ENCODE measurements at regions not wholly inside any gene's neighbourhood (a gene's known extent, or its start where the extent isn't known, plus 50 kb on each side); places are given as distances from the start of the nearest gene placed in this dataset.

DNA sequence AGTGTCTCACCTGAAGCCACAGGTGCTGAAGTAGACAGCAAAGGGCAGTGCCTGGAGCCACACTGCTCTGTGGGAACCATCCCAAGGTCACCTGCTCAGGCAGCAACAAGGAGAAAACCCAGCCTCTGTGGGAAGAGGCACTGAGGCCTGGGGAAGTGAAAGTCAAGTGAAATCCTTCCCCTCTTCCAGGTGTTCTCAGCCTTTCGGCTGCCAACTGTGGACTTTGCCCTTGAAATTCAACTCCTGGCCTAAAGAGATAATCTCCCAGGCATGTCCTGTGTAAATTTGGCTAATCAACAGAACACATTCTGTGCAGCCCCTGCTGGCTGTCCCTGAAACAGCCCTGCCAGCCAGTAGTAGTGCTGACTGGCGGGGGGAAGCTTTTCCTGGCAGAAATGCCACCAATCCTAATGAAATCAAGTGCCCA lies 112.1 kb downstream of the RPL27A start:
- 87% methylated on average over 2 of the region's 2 CpGs for WGBS
- Histone ChIP-seq H3K27ac (ENCODE audit: low read depth) (no peak overlapping the region), H3K4me3 (ENCODE audit: low read depth, low read length) (no peak overlapping the region), H3K4me1 (ENCODE audit: insufficient read depth) (peaks cover 2% of the 10 kb centered on the region), H3K36me3 (ENCODE audit: insufficient read depth) (no peaks in the 10 kb centered on the region)
- no peak for DNase-seq (ENCODE audit: extremely low spot score)

DNA sequence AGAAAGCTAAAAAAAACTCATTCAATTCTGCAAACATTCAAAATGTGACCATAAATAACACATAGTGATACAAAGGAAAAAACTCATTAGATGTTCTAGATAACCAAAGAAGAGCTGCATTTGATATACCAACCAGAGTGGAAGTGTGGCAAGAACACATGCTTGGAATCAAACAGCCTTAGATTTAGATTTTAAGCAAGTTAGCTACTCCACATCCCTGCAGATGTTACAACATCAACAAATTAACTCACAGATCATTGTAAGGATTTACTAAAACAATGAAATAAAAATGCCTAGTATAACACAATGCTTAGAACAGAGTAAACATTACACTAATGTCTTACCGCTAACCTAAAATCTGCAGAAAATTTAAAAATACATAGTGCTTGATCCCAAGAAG lies 114.0 kb upstream of the AKIP1 start:
- H3K4me3 ChIP-seq (ENCODE audit: low read depth, low read length): no peak overlapping the region
- H3K27ac ChIP-seq (ENCODE audit: low read depth): no peak overlapping the region
- no peaks in the 10 kb centered on the region for H3K4me1 ChIP-seq (ENCODE audit: insufficient read depth)
- 35% methylated on average over 1 of the region's 1 CpG for WGBS
- no peaks in the 10 kb centered on the region for H3K36me3 ChIP-seq (ENCODE audit: insufficient read depth)
- DNase-seq (ENCODE audit: extremely low spot score): no peak

DNA sequence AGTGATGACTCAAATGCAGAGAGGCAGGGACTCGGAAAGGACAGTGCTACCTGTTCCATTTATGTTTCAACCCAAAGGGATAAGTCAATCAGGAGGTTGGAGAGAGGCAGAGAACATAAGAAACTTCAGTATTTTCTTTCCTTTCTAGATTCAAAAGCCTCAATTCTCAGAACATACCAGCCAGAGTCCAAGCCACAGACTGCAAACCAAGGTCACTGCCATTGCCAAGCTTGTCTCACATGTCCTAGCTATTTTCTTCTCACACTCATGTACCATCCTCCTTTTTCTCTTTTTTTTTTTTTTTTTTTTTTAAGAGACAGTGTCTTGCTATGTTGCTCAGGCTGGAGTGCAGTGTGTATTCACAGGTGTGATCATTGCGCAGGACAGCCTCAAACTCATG lies 111.7 kb upstream of the AKIP1 start:
- WGBS: 95% methylated on average over 2 of the region's 2 CpGs
- DNase-seq (ENCODE audit: extremely low spot score): no peak
- Histone ChIP-seq H3K4me1 (ENCODE audit: insufficient read depth) (no peaks in the 10 kb centered on the region), H3K27ac (ENCODE audit: low read depth) (no peak overlapping the region), H3K36me3 (ENCODE audit: insufficient read depth) (no peaks in the 10 kb centered on the region), H3K4me3 (ENCODE audit: low read depth, low read length) (no peak overlapping the region)

DNA sequence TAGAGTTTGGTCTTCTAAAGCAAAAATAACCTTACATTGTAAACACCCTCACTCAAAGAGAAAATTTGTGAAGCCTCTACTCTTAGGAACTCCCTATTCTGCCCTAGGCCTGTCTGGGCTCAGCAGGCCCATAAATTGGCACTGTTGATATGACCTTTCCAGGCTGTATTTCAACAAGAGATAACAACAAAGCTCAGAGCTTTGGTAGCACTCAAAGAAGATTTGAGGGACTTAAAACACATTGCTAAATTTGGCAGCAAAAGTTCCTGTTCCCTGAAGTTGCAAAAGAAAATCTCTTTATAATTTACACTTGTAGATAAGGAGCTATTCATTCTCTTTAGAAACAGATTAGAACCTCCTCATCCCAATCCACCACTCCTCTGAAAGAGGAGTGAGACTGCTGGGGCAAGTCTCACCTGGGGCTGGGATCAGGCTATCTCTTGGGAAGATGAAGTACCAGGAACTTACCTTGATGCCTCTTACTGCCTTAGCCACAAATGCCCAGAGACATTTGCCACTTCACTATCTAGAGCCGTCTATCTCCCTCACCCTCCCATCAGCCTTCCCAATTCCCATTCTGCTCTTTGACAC lies 110.4 kb upstream of the AKIP1 start:
- no peak for DNase-seq (ENCODE audit: extremely low spot score)
- Histone ChIP-seq H3K4me3 (ENCODE audit: low read depth, low read length) (no peak overlapping the region), H3K36me3 (ENCODE audit: insufficient read depth) (no peaks in the 10 kb centered on the region), H3K27ac (ENCODE audit: low read depth) (peak overlapping the region; percentile 42), H3K4me1 (ENCODE audit: insufficient read depth) (no peaks in the 10 kb centered on the region)
- WGBS: 18% methylated on average over 1 of the region's 1 CpG

DNA sequence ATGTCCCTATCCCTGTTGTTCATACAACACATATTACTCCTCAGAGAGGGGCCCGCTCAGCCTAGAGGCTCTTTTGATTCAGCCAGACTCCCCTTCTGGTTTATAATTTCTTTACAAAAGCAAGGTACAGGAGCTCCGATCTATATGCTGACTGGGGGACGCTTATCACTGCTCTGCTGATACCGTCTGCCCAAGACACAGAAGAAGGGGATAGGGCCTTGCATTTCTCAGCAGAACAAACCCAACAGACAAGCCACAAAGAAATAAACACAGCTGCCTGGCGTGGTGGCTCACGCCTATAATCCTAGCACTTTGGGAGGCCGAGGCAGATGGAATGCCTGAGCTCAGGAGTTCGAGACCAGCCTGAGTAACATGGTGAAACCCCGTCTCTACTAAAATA lies 109.9 kb upstream of the AKIP1 start:
- Histone ChIP-seq H3K27ac (ENCODE audit: low read depth) (peak overlapping the region; percentile 42), H3K4me3 (ENCODE audit: low read depth, low read length) (no peak overlapping the region), H3K36me3 (ENCODE audit: insufficient read depth) (no peaks in the 10 kb centered on the region), H3K4me1 (ENCODE audit: insufficient read depth) (no peaks in the 10 kb centered on the region)
- WGBS: 76% methylated on average over 9 of the region's 9 CpGs
- no peak for DNase-seq (ENCODE audit: extremely low spot score)

DNA sequence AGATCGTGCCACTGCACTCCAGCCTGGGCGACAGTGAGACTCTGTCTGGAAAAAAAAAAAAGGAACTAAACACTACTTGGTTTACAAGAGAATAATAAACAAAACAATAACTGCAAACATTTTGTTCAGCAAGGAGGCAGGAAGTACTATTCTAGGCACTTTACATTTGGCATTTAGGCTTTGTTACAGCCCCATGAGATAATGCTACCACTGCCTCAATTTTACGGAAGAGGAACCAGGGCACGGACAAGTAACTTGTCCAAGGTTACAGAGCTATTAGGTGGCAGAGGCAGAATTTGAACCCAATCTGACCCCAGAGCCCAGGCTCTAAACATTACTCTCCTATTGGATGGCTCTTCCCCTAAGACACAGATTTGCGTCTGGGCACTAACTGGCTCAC lies 108.7 kb upstream of the AKIP1 start:
- Histone ChIP-seq H3K27ac (ENCODE audit: low read depth) (no peak overlapping the region), H3K4me1 (ENCODE audit: insufficient read depth) (no peaks in the 10 kb centered on the region)

DNA sequence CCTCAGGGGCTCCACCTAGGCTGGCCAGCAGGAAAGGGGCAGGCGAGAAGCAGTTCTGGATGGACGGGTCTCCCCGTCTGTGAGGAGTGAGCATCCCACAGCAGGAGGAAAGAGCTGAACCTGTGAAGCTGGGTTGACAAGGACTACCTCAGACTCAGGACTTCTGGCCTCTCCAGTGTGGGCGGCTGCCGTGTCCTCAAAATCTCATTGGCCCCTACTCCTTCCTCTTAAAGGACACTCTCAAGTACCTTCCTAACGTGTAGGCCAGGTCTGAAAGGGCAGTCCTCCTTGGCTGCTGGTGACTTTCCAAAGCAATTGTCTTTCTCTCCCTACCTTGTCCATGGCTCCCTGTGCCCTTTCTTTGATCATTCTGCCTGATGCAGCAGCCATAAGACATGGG lies 107.0 kb upstream of the AKIP1 start:
- Histone ChIP-seq H3K4me3 (ENCODE audit: low read depth, low read length) (no peak overlapping the region), H3K4me1 (ENCODE audit: insufficient read depth) (no peaks in the 10 kb centered on the region), H3K27ac (ENCODE audit: low read depth) (no peak overlapping the region), H3K36me3 (ENCODE audit: insufficient read depth) (no peaks in the 10 kb centered on the region)
- no peak for DNase-seq (ENCODE audit: extremely low spot score)
- 95% methylated on average over 6 of the region's 6 CpGs for WGBS

More for the DNA sequence above, 108.7 kb upstream of the AKIP1 start:
- Histone ChIP-seq H3K36me3 (ENCODE audit: insufficient read depth) (no peaks in the 10 kb centered on the region), H3K4me3 (ENCODE audit: low read depth, low read length) (no peak overlapping the region)
- WGBS: 79% methylated on average over 5 of the region's 5 CpGs
- DNase-seq (ENCODE audit: extremely low spot score): no peak

DNA sequence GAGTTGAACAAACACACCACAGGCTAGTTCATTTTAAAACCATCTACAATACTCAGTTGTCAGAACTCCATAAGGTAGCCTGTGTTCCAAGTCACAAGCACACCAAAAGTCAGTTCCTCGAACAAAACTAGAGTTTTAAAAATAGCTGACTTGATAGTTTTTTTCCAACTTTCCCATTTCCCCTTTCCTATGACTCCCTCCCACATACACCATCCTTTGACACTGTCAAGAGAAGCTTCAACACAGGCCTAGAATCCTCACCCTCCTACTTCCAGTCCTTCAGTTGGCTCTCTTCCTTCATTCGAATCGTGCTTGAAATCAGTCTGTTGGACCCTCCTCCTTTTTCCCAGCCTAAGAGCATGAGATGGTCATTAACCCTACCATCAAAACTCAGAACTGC lies 105.7 kb upstream of the AKIP1 start:
- 40% methylated on average over 3 of the region's 3 CpGs for WGBS
- DNase-seq (ENCODE audit: extremely low spot score): no peak
- Histone ChIP-seq H3K27ac (ENCODE audit: low read depth) (no peak overlapping the region), H3K4me1 (ENCODE audit: insufficient read depth) (no peaks in the 10 kb centered on the region), H3K4me3 (ENCODE audit: low read depth, low read length) (no peak overlapping the region), H3K36me3 (ENCODE audit: insufficient read depth) (no peaks in the 10 kb centered on the region)

DNA sequence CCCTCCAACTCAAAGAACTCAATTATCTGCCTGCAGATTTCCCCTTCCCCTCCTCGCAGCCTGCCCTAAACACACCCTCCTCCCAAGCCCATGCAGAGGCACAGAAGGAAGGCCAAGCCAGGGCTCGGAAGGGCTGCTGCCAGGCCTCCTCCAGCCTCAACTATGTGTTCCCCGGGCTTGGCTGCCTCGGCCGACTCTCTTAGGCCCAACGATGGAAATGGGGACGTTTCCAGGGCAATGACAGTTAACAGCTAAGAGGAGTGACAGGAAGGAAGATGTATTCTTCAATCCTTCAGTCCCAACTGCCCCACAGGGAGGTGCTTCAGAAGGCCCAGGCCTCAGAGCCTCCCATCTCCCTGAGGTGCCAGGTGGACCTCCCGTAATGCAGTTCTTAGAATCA lies 104.0 kb upstream of the AKIP1 start:
- Histone ChIP-seq H3K36me3 (ENCODE audit: insufficient read depth) (no peaks in the 10 kb centered on the region), H3K4me3 (ENCODE audit: low read depth, low read length) (no peak overlapping the region), H3K27ac (ENCODE audit: low read depth) (no peak overlapping the region), H3K4me1 (ENCODE audit: insufficient read depth) (no peaks in the 10 kb centered on the region)
- WGBS: 59% methylated on average over 8 of the region's 8 CpGs
- no peak for DNase-seq (ENCODE audit: extremely low spot score)

DNA sequence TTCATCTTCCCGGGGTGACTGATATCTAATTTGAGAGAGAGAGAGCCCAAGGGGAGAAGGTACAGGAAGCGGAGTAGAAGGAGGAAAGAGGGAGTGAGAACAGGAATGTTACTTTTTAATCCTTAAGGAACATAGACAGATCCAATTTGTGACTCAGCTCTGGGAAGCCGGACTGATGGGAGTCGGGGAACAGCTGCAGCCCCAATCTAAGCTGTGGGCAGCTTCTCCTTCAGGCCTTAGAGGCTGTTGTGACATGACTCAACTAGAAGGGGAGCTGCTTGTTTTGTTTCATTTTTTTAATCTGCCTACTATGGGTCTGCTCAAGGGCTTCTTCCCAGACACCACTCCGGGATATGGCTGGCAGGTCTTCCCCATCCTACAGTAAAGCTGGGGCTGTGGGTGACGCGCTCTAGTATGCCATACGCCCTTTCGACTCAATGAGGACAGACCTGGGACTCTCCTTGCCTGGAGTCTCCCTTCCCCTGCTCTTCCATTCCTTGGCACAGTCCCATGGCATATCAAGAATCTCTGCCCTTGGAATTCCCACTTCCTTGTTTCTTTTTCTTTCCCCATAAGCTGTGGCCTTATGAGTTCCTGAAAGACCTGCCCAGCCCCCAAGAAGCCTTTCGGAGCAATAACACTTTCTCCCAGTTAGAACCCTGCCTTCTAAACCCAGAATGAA lies 103.3 kb upstream of the AKIP1 start:
- Histone ChIP-seq H3K27ac (ENCODE audit: low read depth) (peak overlapping the region; percentile 28), H3K4me1 (ENCODE audit: insufficient read depth) (no peaks in the 10 kb centered on the region), H3K4me3 (ENCODE audit: low read depth, low read length) (no peak overlapping the region), H3K36me3 (ENCODE audit: insufficient read depth) (no peaks in the 10 kb centered on the region)
- WGBS: 60% methylated on average over 10 of the region's 10 CpGs
- no peak for DNase-seq (ENCODE audit: extremely low spot score)

DNA sequence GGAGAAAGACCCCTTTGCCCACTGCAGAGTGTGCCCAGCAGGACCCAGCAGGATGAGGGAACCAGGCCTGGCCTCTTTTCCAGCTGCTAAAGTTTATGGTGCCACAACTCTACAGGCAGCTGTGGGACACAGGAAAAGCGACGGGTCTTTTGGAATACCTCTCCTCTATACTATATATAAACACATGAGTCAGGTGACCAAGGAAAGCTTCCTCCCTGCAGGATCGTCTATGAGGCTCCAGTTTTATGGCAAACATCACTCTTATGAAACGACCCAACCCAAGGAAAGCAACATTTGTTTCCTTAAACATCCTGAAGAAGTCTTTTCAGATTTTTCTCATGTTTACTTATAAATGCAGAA lies 102.8 kb upstream of the AKIP1 start:
- Histone ChIP-seq H3K36me3 (ENCODE audit: insufficient read depth) (no peaks in the 10 kb centered on the region), H3K4me3 (ENCODE audit: low read depth, low read length) (no peak overlapping the region), H3K4me1 (ENCODE audit: insufficient read depth) (no peaks in the 10 kb centered on the region), H3K27ac (ENCODE audit: low read depth) (peak overlapping the region; percentile 28)
- 23% methylated on average over 4 of the region's 4 CpGs for WGBS
- no peak for DNase-seq (ENCODE audit: extremely low spot score)

DNA sequence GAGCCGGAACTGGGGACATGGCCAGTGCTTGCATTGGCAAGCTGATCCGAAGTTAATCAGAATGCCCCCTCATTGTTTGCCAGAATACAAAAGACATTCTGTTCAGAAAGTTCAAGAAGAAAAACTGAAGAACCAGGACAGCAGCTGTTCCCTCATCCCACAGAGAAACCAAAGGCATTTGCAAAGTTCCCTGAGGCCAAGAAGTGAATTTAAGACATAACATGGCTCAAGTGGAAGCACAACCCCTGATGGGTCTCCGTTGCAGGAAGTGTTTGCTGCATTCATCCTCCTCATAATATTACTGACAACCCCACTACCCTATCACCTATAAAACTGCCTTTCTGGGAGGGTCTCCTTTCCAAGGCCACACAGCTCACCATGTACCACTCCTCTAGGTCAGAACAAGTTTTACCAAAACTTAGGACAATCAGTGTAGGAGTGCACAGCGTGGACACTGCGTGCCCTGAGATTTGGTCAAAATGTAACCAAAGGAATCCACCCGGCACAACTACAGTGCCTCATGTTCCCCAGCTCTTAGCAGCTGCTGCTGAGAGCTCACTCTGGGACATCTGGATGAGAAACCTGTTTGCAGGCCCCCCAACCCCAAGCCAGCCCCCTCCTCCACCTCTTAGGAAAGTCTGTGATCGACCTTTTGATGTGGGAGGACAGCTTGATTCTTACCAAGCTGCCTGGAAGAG lies 101.6 kb upstream of the AKIP1 start:
- H3K4me1 ChIP-seq (ENCODE audit: insufficient read depth): no peaks in the 10 kb centered on the region
- H3K27ac ChIP-seq (ENCODE audit: low read depth): peak overlapping the region; percentile 49
- no peaks in the 10 kb centered on the region for H3K36me3 ChIP-seq (ENCODE audit: insufficient read depth)
- WGBS: 25% methylated on average over 7 of the region's 7 CpGs
- DNase-seq (ENCODE audit: extremely low spot score): no peak
- peak overlapping the region; percentile 44 for H3K4me3 ChIP-seq (ENCODE audit: low read depth, low read length)

DNA sequence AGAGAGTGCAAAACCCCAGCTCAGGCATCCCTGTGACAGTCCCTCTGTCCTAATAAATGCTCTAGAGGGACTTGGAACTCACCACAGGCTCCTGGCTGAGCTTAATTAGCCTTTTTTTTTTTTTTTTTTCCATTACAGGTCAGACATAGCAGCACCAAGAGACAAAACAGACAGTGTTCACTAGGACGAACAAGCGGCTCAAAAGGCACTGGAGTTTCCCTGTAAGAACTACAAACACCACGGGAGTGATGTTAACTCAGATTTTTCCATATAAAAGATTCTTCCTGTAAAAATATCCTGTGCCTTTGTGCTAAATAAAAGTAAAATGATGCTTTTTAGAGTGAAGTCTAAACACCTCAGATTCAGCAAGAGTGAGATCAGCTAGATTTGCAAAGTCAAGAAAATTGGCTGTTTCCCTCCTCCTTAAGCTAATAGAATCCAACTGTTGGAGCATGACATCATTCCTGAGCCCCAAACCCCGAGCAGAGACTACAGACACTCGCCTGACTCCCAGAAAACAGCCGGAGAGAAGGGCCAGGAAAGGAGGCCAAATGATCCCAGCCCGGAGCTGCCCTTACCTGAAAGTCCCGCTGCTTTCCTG lies 101.0 kb upstream of the AKIP1 start:
- peak overlapping the region; percentile 57 for H3K27ac ChIP-seq (ENCODE audit: low read depth)
- peak overlapping the region; percentile 44 for H3K4me3 ChIP-seq (ENCODE audit: low read depth, low read length)
- no peaks in the 10 kb centered on the region for H3K36me3 ChIP-seq (ENCODE audit: insufficient read depth)
- H3K4me1 ChIP-seq (ENCODE audit: insufficient read depth): no peaks in the 10 kb centered on the region
- 11% methylated on average over 8 of the region's 8 CpGs for WGBS
- DNase-seq (ENCODE audit: extremely low spot score): peak; percentile 59

Data from urinary bladder (tissue), 3 donors.